ENCODE measurements at regions not wholly inside any gene's neighbourhood (a gene's known extent, or its start where the extent isn't known, plus 50 kb on each side); places are given as distances from the start of the nearest gene placed in this dataset.

DNA sequence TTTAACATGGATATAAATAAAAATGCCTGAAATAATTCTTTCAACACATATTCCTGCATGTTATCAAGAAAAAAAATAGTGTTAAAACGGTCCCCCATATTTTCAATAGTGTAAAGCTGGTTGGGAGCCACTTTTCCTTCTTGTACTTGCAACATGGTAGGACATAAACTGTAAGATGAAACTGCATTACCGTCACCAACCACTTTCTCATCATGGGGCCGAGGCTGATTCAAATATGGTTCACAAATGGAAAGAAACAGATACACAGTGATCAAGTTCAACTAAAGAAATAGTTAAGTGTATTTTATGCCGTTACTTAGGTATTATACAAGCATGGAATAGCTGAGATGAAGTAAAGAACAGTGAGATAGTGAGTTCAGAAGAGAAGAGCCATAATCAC is 360.7 kb downstream of the ZEB2 start:
- TF ChIP-seq, protein P1, sequence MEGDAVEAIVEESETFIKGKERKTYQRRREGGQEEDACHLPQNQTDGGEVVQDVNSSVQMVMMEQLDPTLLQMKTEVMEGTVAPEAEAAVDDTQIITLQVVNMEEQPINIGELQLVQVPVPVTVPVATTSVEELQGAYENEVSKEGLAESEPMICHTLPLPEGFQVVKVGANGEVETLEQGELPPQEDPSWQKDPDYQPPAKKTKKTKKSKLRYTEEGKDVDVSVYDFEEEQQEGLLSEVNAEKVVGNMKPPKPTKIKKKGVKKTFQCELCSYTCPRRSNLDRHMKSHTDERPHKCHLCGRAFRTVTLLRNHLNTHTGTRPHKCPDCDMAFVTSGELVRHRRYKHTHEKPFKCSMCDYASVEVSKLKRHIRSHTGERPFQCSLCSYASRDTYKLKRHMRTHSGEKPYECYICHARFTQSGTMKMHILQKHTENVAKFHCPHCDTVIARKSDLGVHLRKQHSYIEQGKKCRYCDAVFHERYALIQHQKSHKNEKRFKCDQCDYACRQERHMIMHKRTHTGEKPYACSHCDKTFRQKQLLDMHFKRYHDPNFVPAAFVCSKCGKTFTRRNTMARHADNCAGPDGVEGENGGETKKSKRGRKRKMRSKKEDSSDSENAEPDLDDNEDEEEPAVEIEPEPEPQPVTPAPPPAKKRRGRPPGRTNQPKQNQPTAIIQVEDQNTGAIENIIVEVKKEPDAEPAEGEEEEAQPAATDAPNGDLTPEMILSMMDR (IDR thresholded peaks at IDR 0.05; ENCODE audit: unreplicated experiment in 3 of 3) = no peak
- H3K9me3 Mint-ChIP-seq = no peaks in the 10 kb centered on the region
- H3K27me3 Mint-ChIP-seq (ENCODE audit: low read depth) = no peaks in the 10 kb centered on the region
- H3K36me3 Mint-ChIP-seq (ENCODE audit: low read depth) = no peaks in the 10 kb centered on the region
- H3K4me1 Mint-ChIP-seq = peaks cover 26% of the 10 kb centered on the region
- H3K27ac Mint-ChIP-seq = no peak overlapping the region
- no peak overlapping the region for H3K4me3 Mint-ChIP-seq

DNA sequence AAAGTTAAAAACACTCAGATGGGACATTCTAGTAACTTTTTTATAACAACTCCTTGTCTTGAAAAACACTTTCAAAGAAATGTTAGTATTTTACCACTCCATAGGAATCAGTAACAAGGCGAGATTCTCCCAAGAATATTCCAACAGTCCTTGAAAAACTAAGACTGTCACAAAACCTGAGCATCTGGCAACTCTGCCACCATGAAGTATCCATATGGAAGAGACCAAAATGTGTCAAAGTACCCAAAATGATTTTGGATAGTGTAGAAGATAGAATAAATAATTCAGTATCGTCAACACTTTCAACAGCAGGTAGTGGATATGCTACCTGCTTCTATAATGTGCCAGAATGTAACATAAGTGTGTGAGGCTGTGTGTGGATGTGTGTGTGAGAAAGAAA is 361.8 kb downstream of the ZEB2 start:
- Mint-ChIP-seq H3K4me1 (peaks cover 26% of the 10 kb centered on the region), H3K9me3 (no peaks in the 10 kb centered on the region), H3K27ac (no peak overlapping the region), H3K36me3 (ENCODE audit: low read depth) (no peaks in the 10 kb centered on the region), H3K4me3 (no peak overlapping the region), H3K27me3 (ENCODE audit: low read depth) (no peaks in the 10 kb centered on the region)
- TF ChIP-seq, protein P1 (IDR thresholded peaks at IDR 0.05; ENCODE audit: unreplicated experiment in 3 of 3) = no peak

DNA sequence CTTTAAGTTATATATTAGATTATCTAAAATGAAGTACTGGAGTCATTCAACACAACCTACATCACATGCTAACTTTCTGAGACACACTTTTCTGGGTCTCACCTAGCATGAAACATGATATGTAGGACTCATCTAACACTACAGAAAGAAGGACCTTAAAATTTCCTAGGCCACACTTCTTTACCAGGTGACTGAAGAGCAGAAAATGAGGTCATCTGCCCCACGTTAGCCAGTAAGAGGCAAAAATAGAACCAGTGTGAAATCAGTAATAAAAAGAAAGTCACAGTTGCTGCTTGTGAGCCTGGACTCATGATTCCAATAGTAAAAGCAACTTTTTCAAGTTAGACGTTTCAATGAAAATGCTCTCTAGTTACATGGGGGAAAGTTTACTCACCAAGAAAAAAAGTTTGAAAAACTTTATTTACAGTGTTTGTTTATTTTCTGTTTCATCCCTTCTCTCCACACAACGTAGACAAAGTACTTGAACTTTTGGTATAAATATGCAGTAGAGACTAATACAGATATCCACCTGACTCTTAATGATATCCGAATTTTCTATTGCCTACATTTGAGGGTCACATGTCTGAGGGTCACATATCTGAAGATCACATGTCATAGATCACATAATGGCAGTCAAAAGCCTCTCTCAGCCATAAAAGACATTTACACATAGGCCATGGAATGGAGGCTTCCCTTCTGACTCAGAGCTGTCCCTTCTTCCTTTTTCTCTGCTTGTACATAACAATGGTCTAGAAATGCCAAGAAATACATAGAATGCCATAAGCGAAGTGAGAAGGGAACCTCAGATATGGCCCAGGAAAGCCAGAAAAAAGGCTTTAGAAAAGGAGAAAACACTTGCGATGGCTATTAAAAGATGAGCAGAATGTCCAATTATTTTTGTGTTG is 362.9 kb downstream of the ZEB2 start:
- TF ChIP-seq, protein P1 (IDR thresholded peaks at IDR 0.05; ENCODE audit: unreplicated experiment in 3 of 3) = no peak
- no peaks in the 10 kb centered on the region for H3K9me3 Mint-ChIP-seq
- H3K4me3 Mint-ChIP-seq = no peak overlapping the region
- peak overlapping the region in 1 of 3 experiments; percentile 1 for H3K27ac Mint-ChIP-seq
- no peaks in the 10 kb centered on the region for H3K36me3 Mint-ChIP-seq (ENCODE audit: low read depth)
- peaks cover 20% of the 10 kb centered on the region for H3K4me1 Mint-ChIP-seq
- H3K27me3 Mint-ChIP-seq (ENCODE audit: low read depth) = no peaks in the 10 kb centered on the region

DNA sequence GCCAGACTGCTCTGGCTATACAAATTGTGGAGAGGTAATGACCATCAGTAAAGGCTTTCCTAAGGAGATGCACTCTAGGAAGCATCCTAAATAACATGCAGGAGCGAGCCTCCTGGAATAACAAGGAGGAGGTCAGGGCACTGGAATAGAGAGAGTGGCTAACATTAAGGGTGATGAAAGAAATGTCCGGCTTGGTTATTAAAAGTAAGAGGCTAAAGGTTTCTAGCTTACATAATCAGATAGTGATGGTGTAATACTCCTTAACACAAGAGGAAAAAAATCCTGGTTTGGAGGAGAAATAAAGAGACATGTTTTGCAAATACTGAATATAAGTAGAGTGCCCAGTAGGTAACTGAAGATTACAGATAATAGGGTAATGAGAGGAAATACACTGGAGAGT is 365.7 kb downstream of the ZEB2 start:
- TF ChIP-seq, protein P1 (IDR thresholded peaks at IDR 0.05; ENCODE audit: unreplicated experiment in 3 of 3) = no peak
- Mint-ChIP-seq H3K36me3 (ENCODE audit: low read depth) (no peaks in the 10 kb centered on the region), H3K27ac (peak overlapping the region; percentile 26 to 48 (median 43)), H3K27me3 (ENCODE audit: low read depth) (no peaks in the 10 kb centered on the region), H3K4me1 (peaks cover 15% of the 10 kb centered on the region), H3K9me3 (no peaks in the 10 kb centered on the region), H3K4me3 (no peak overlapping the region)

DNA sequence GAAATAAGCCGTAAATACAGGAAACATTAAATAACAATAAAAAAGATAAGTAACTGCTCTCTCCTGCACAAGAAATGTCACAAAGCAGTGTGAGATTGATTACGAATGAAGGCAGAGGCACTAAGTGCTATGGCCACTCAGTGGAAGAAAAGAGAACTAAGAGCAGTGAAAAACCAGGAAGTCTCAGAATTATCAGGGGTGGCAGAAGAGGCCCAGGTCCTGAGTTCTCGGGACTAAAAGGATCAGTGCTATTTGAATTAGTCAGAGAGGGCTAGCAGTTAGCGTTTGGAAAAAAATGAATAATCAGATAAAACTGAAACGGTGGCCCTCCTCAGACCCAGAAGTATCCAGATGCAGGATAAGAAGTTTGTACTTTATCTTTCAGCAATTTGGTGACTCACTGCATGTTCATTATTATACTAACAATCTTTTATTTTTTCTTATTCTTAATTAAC is 367.1 kb downstream of the ZEB2 start:
- peak overlapping the region; percentile 16 to 75 (median 41) for H3K27ac Mint-ChIP-seq
- H3K4me1 Mint-ChIP-seq = peaks cover 15% of the 10 kb centered on the region
- H3K36me3 Mint-ChIP-seq (ENCODE audit: low read depth) = no peaks in the 10 kb centered on the region
- H3K27me3 Mint-ChIP-seq (ENCODE audit: low read depth) = no peaks in the 10 kb centered on the region
- TF ChIP-seq, protein P1 (IDR thresholded peaks at IDR 0.05; ENCODE audit: unreplicated experiment in 3 of 3) = no peak
- H3K4me3 Mint-ChIP-seq = no peak overlapping the region
- H3K9me3 Mint-ChIP-seq = no peaks in the 10 kb centered on the region

DNA sequence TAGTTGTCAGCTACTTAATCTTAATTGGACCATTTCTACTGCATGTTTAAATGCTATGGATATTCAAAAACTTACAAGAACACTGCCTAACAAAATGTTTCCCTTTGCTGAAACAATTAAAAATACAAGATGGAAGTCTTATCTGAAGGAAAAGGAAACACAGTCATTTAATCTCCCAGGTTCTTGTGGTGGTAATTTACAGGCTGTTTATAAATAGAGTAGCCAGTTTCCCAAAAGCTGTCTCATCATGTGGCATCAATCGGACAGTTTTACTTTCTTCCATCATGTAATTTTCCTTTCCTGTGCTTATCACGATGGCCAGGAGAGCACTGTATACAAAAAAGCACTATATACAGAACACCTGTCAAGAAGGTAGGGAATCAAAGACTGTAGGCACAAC is 368.1 kb downstream of the ZEB2 start:
- H3K27me3 Mint-ChIP-seq (ENCODE audit: low read depth) = no peaks in the 10 kb centered on the region
- no peaks in the 10 kb centered on the region for H3K9me3 Mint-ChIP-seq
- H3K4me3 Mint-ChIP-seq = no peak overlapping the region
- TF ChIP-seq, protein P1 (IDR thresholded peaks at IDR 0.05; ENCODE audit: unreplicated experiment in 3 of 3) = no peak
- no peak overlapping the region for H3K27ac Mint-ChIP-seq
- H3K36me3 Mint-ChIP-seq (ENCODE audit: low read depth) = no peaks in the 10 kb centered on the region
- peaks cover 13% of the 10 kb centered on the region for H3K4me1 Mint-ChIP-seq
